Esophagus muscularis mucosa (tissue), 4 donors: ENCODE measurements at regions not wholly inside any gene's neighbourhood (a gene's known extent, or its start where the extent isn't known, plus 50 kb on each side); places are given as distances from the start of the nearest gene placed in this dataset.

Experiments used
- DNase-seq: peaks from one replicate; pipeline ENCODE4 v3.0.0-alpha.2; 2017; ENCODE audit errors: extremely low spot score
- H3K27ac ChIP-seq, 4 donors: fragments of 200-600 bp; sonication (generic); replicated peaks in 1 of 4; 1 replicate in 3 of 4; 2 replicates in 1 of 4; pipeline ENCODE4 v1.5.1; 2016 to 2019; ENCODE audit warnings: mild to moderate bottlenecking in 1 of 4
- H3K27me3 ChIP-seq, 4 donors: fragments of 200-600 bp; sonication (generic); one replicate each; pipeline versions ENCODE4 v1.5.1 to v1.6.0; 2016 to 2019
- H3K36me3 ChIP-seq, 4 donors: fragments of 200-600 bp; sonication (generic); one replicate each; pipeline ENCODE4 v1.5.1; 2016 to 2019
- H3K4me1 ChIP-seq, 4 donors: fragments of 200-600 bp; sonication (generic); one replicate each; pipeline ENCODE4 v1.5.1; 2016 to 2019
- H3K4me3 ChIP-seq, 4 donors: fragments of 200-600 bp; sonication (generic); 1 replicate in 2 of 4; 2 replicates in 2 of 4; pipeline ENCODE4 v1.5.1; 2016 to 2019; ENCODE audit warnings: mild to moderate bottlenecking in 4 of 4, moderate library complexity in 1 of 4
- H3K9me3 ChIP-seq, 4 donors: fragments of 200-600 bp; sonication (generic); 1 replicate in 3 of 4; 2 replicates in 1 of 4; pipeline ENCODE4 v1.5.1; 2016 to 2019
- CTCF ChIP-seq, 3 experiments: fragments of 200-600 bp in 2 of 3; fragments of 450-650 bp in 1 of 3; sonication (generic) in 2 of 3; IDR thresholded peaks; one replicate each; pipeline ENCODE4 v1.5.1; 2017 to 2019; ENCODE audit warnings: antibody characterized with exemption in 3 of 3, mild to moderate bottlenecking in 2 of 3, moderate library complexity in 1 of 3
- EP300 ChIP-seq: sonication (generic); formaldehyde crosslinking; IDR thresholded peaks from one replicate; pipeline ENCODE4 v1.6.1; 2017; ENCODE audit warnings: antibody characterized with exemption
- POLR2A ChIP-seq: fragments of 450-650 bp; IDR thresholded peaks from one replicate; pipeline ENCODE4 v1.6.1; 2017; ENCODE audit warnings: antibody characterized with exemption, moderate library complexity, mild to moderate bottlenecking, low read depth
- POLR2AphosphoS5 ChIP-seq, 2 donors: sonication (generic); formaldehyde crosslinking; IDR thresholded peaks; one replicate each; pipeline ENCODE4 v1.6.1; 2017; ENCODE audit warnings: antibody characterized with exemption in 2 of 2
- WGBS: methylation state at CpG from one replicate; pipeline ENCODE4 v1.1.5; 2018; 5-methylcytosine and 5-hydroxymethylcytosine counted together
- intact Hi-C: fragments of 100-400 bp; cut with DNase I; formaldehyde crosslinking; loops from one replicate; pipeline ENCODE4 v1.15.1; 2023

GRCh38 chr12:46443594-46444263, 71.2 kb upstream of the SLC38A2 start:
- intact Hi-C loops = no loop called here
- Histone ChIP-seq H3K9me3 (no peaks in the 10 kb centered on the region), H3K27me3 (no peaks in the 10 kb centered on the region), H3K4me3 (no peak overlapping the region), H3K36me3 (no peaks in the 10 kb centered on the region), H3K4me1 (peaks cover 11 to 18% (median 15%) of the 10 kb centered on the region in 4 donors), H3K27ac (no peak overlapping the region)
- TF ChIP-seq POLR2A (no peak), EP300 (no peak), CTCF (IDR thresholded peaks at IDR 0.05) (no peak), POLR2AphosphoS5 (IDR thresholded peaks at IDR 0.05) (no peak)
- WGBS = 61% methylated on average over 3 of the region's 3 CpGs
- DNase-seq = no peak

- Histone ChIP-seq H3K4me1 (peaks cover 11 to 18% (median 15%) of the 10 kb centered on the region in 4 donors), H3K36me3 (no peaks in the 10 kb centered on the region), H3K27ac (no peak overlapping the region), H3K4me3 (no peak overlapping the region), H3K9me3 (no peaks in the 10 kb centered on the region), H3K27me3 (no peaks in the 10 kb centered on the region)
- TF ChIP-seq POLR2AphosphoS5 (IDR thresholded peaks at IDR 0.05) = no peak
- TF ChIP-seq POLR2A = no peak
- TF ChIP-seq CTCF (IDR thresholded peaks at IDR 0.05) = no peak
- no peak for TF ChIP-seq EP300
- DNase-seq = no peak
- WGBS = 76% methylated on average over 2 of the region's 2 CpGs
- intact Hi-C loops = no loop called here
Observed at GRCh38 chr12:46442738-46443137, 70.2 kb upstream of the SLC38A2 start.

GRCh38 chr12:46442239-46442638, 69.7 kb upstream of the SLC38A2 start:
- no peaks in the 10 kb centered on the region for H3K9me3 ChIP-seq
- no peak overlapping the region for H3K4me3 ChIP-seq
- H3K36me3 ChIP-seq = no peaks in the 10 kb centered on the region
- 89% methylated on average over 3 of the region's 3 CpGs for WGBS
- H3K27ac ChIP-seq = no peak overlapping the region
- TF ChIP-seq EP300 = no peak
- no peak for TF ChIP-seq POLR2A
- TF ChIP-seq CTCF (IDR thresholded peaks at IDR 0.05) = no peak
- H3K4me1 ChIP-seq = peaks cover 11 to 18% (median 15%) of the 10 kb centered on the region in 4 donors
- H3K27me3 ChIP-seq = no peaks in the 10 kb centered on the region
- intact Hi-C loops = no loop called here
- DNase-seq = no peak

GRCh38 chr12:46439793-46440511, 67.4 kb upstream of the SLC38A2 start:
- no peaks in the 10 kb centered on the region for H3K36me3 ChIP-seq
- 92% methylated on average over 5 of the region's 5 CpGs for WGBS
- intact Hi-C loops = no loop called here
- H3K4me1 ChIP-seq = peaks cover 0 to under 1% (median 0%) of the 10 kb centered on the region in 4 donors
- TF ChIP-seq CTCF (IDR thresholded peaks at IDR 0.05) (no peak), POLR2AphosphoS5 (IDR thresholded peaks at IDR 0.05) (no peak), POLR2A (no peak), EP300 (no peak)
- no peak for DNase-seq
- no peak overlapping the region for H3K4me3 ChIP-seq
- H3K9me3 ChIP-seq = no peaks in the 10 kb centered on the region
- no peaks in the 10 kb centered on the region for H3K27me3 ChIP-seq
- H3K27ac ChIP-seq = no peak overlapping the region
